ENCODE measurements at regions not wholly inside any gene's neighbourhood (a gene's known extent, or its start where the extent isn't known, plus 50 kb on each side); places are given as distances from the start of the nearest gene placed in this dataset.

DNA sequence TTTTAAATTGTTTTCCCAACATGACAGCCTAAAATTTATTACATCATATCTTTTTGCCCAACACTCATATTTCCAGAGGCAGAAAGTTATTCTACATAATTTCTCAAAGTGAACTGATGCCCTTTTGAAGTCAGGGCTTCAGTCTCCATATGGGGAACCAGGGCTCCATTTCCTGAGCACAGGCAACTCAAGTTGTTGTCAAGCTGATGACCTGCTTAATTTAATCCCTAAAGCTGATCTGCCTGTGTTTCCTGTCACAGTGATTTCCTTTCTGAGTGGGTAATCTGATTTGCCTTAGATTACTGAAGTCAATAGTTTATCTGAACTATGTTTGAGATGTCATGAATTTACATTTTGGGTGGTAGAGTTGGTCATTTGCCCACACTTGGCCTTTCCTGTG, 932.1 kb upstream of the MANEA start:
- no peak for DNase-seq (ENCODE audit: low read depth, low spot score)
- H3K4me3 ChIP-seq (ENCODE audit: low read length), result no peak overlapping the region
- H3K4me1 ChIP-seq (ENCODE audit: control insufficient read depth, insufficient read depth, low read length), result no peaks in the 10 kb centered on the region
- no peak overlapping the region for H3K27ac ChIP-seq (ENCODE audit: low read length)
- no peaks in the 10 kb centered on the region for H3K9me3 ChIP-seq (ENCODE audit: control insufficient read depth, insufficient read depth, low read length)
- H3K27me3 ChIP-seq (ENCODE audit: control insufficient read depth, insufficient read depth, low read length), result no peaks in the 10 kb centered on the region
- no peaks in the 10 kb centered on the region for H3K36me3 ChIP-seq (ENCODE audit: control insufficient read depth, insufficient read depth, low read length)

DNA sequence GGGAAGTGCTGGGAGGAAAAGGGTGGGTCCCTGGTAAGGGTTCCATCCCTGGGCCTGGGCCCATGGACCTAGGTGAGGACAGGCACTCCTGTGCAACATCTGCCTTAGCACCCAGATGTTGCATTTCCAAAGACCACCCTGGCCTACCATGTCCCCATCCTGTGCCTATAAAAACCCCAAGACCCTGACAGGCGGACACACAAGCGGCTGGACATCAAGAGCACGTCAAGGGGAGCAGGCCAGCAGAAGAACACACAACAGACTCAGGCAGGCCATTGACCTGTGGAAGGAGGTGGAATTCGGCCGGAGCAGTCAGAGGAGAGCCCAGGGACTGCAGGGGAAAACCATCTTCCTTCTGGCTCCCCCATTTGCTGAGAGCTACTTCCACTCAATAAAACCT, 937.8 kb upstream of the MANEA start:
- DNase-seq (ENCODE audit: low read depth, low spot score), result no peak
- H3K27ac ChIP-seq (ENCODE audit: low read length), result no peak overlapping the region
- H3K36me3 ChIP-seq (ENCODE audit: control insufficient read depth, insufficient read depth, low read length), result no peaks in the 10 kb centered on the region
- H3K27me3 ChIP-seq (ENCODE audit: control insufficient read depth, insufficient read depth, low read length), result no peaks in the 10 kb centered on the region
- no peaks in the 10 kb centered on the region for H3K4me1 ChIP-seq (ENCODE audit: control insufficient read depth, insufficient read depth, low read length)
- H3K4me3 ChIP-seq (ENCODE audit: low read length), result no peak overlapping the region
- no CpG with 5 or more reads among the region's 5 CpGs for WGBS (ENCODE audit: insufficient coverage, insufficient read length)
- no peaks in the 10 kb centered on the region for H3K9me3 ChIP-seq (ENCODE audit: control insufficient read depth, insufficient read depth, low read length)

DNA sequence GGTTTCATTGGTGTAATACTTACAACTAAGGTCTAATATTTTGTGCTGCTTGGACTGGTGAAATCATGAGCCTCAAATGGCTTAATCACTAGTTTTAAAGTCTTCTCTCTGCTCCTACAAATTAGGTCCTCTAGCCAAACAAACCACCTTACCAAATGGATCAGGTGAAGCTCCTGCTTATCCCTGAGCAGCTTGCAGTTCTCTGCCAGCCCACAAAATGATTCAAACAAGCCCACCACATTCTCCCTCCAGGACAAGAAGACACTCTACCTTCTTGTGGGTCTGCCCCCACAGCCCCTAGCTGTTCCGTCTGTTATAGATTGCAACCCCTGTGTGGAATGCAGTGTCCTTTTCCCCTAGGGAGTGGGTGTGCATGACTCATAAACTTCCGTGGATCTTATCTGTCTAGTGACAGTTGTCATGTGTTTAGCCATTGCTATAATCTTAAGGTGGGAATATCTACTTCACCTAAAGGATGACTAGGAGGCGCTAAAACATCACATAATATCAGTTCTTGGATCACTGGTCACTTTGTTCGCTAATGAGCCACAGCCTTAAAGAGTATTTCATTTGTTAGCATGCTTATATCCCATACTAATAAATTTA, 940.5 kb upstream of the MANEA start:
- Histone ChIP-seq H3K4me1 (ENCODE audit: control insufficient read depth, insufficient read depth, low read length) (no peaks in the 10 kb centered on the region), H3K36me3 (ENCODE audit: control insufficient read depth, insufficient read depth, low read length) (no peaks in the 10 kb centered on the region), H3K9me3 (ENCODE audit: control insufficient read depth, insufficient read depth, low read length) (no peaks in the 10 kb centered on the region), H3K4me3 (ENCODE audit: low read length) (no peak overlapping the region), H3K27ac (ENCODE audit: low read length) (no peak overlapping the region), H3K27me3 (ENCODE audit: control insufficient read depth, insufficient read depth, low read length) (no peaks in the 10 kb centered on the region)
- no CpG with 5 or more reads among the region's 4 CpGs for WGBS (ENCODE audit: insufficient coverage, insufficient read length)
- DNase-seq (ENCODE audit: low read depth, low spot score), result no peak

DNA sequence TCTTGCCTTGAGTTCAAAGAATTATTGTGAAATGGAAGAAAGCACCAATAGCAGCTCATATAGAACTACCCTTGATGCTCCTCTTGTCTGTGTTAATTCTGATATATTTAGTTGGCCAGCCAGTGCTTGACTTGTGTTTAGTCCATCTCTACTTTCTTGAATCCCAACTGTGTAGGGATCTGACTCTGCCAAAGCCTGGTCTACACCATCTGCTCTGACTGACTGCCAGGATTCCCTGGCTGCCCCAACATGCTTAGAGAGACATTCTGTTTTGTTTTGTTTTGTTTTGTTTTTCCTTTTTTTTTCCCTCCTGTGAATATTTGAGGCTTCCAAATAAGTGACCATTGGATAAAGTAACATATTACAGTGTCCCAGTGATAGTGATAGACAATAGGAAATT, 953.7 kb upstream of the MANEA start:
- Histone ChIP-seq H3K36me3 (ENCODE audit: control insufficient read depth, insufficient read depth, low read length) (no peaks in the 10 kb centered on the region), H3K4me1 (ENCODE audit: control insufficient read depth, insufficient read depth, low read length) (no peaks in the 10 kb centered on the region), H3K4me3 (ENCODE audit: low read length) (no peak overlapping the region), H3K27me3 (ENCODE audit: control insufficient read depth, insufficient read depth, low read length) (no peaks in the 10 kb centered on the region), H3K27ac (ENCODE audit: low read length) (no peak overlapping the region), H3K9me3 (ENCODE audit: control insufficient read depth, insufficient read depth, low read length) (no peaks in the 10 kb centered on the region)
- no peak for DNase-seq (ENCODE audit: low read depth, low spot score)

DNA sequence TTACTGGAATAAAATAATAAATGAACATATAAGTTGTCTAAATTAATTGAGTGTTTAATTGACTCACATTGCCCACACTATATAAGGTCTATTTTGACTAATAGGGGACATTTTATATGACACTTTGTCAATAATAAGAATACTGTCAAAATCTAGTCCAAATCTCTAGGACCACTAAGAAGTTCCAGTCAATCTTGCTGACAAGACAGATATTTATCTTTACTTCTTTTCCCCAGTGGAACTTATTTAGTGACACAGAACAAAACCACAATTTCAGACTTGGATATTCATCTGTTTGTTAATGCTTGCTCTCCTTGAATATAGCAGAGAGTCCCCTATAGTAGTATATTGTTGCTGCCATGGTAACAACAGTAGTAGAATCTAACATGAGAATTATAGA, 954.6 kb upstream of the MANEA start:
- Histone ChIP-seq H3K4me3 (ENCODE audit: low read length) (no peak overlapping the region), H3K27ac (ENCODE audit: low read length) (no peak overlapping the region), H3K9me3 (ENCODE audit: control insufficient read depth, insufficient read depth, low read length) (no peaks in the 10 kb centered on the region), H3K4me1 (ENCODE audit: control insufficient read depth, insufficient read depth, low read length) (no peaks in the 10 kb centered on the region), H3K27me3 (ENCODE audit: control insufficient read depth, insufficient read depth, low read length) (no peaks in the 10 kb centered on the region), H3K36me3 (ENCODE audit: control insufficient read depth, insufficient read depth, low read length) (no peaks in the 10 kb centered on the region)
- no peak for DNase-seq (ENCODE audit: low read depth, low spot score)

DNA sequence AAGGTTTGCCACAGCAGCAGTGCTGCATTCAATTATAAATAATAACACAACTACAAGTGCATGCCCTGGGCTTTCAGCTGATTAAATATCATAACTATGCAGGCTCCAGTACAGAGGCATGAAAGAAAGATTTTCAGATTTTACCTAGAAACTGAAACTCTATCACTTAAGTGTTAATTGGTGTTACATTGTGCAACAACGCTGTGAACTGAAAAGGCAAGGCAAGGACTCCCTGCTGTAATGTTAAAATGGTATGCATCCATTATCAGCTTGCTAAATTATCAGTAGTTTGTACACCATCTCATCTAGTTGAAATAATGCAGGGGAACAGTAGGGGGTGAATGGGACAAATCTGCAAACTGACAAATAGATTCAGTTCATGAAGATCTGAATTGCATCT, 976.7 kb upstream of the MANEA start:
- Histone ChIP-seq H3K4me1 (ENCODE audit: control insufficient read depth, insufficient read depth, low read length) (no peaks in the 10 kb centered on the region), H3K36me3 (ENCODE audit: control insufficient read depth, insufficient read depth, low read length) (no peaks in the 10 kb centered on the region), H3K27me3 (ENCODE audit: control insufficient read depth, insufficient read depth, low read length) (no peaks in the 10 kb centered on the region), H3K27ac (ENCODE audit: low read length) (no peak overlapping the region), H3K4me3 (ENCODE audit: low read length) (no peak overlapping the region), H3K9me3 (ENCODE audit: control insufficient read depth, insufficient read depth, low read length) (no peaks in the 10 kb centered on the region)
- WGBS (ENCODE audit: insufficient coverage, insufficient read length), result no CpG with 5 or more reads among the region's 1 CpG
- DNase-seq (ENCODE audit: low read depth, low spot score), result no peak

DNA sequence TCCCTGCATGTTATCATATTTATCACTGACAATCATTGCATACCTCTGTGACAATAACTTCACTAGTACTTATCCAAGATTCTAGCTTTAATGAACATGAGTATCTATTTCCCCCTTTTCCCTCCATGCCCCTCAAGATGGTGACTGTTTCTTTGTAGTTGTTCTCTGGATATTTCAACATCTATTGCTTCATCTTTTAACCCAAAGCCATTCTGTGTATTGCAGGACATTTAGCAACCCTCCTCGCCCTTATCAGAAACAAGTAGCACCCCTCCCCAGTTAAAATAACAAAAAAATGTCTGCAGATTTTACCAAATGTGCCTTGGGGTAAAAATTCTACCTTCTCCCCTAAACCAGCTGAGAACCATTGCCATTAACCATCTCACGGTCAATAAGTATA, 979.8 kb upstream of the MANEA start:
- WGBS (ENCODE audit: insufficient coverage, insufficient read length), result no CpG with 5 or more reads among the region's 2 CpGs
- Histone ChIP-seq H3K9me3 (ENCODE audit: control insufficient read depth, insufficient read depth, low read length) (no peaks in the 10 kb centered on the region), H3K27me3 (ENCODE audit: control insufficient read depth, insufficient read depth, low read length) (no peaks in the 10 kb centered on the region), H3K36me3 (ENCODE audit: control insufficient read depth, insufficient read depth, low read length) (no peaks in the 10 kb centered on the region), H3K4me1 (ENCODE audit: control insufficient read depth, insufficient read depth, low read length) (no peaks in the 10 kb centered on the region), H3K4me3 (ENCODE audit: low read length) (no peak overlapping the region), H3K27ac (ENCODE audit: low read length) (no peak overlapping the region)
- DNase-seq (ENCODE audit: low read depth, low spot score), result no peak

DNA sequence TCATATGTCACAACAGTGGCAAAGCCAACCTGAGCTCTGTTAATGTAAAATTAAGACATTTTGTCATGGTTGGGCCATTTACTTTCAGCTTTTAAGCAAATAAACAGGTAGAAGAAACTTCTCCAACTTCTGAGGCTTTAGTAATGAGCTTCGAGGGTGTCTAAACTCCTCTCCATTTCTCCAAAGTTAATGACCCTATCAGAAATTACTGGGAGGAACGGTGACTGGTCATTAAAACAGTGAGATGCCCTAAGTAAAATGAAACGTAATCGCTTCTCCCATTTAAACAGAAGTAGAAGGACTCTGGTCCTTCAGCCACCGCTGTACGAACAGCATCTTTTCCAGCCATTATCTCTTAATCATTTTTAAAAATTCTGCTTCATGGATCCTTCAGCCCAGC, 986.9 kb upstream of the MANEA start:
- no peak for DNase-seq (ENCODE audit: low read depth, low spot score)
- WGBS (ENCODE audit: insufficient coverage, insufficient read length), result no CpG with 5 or more reads among the region's 6 CpGs

DNA sequence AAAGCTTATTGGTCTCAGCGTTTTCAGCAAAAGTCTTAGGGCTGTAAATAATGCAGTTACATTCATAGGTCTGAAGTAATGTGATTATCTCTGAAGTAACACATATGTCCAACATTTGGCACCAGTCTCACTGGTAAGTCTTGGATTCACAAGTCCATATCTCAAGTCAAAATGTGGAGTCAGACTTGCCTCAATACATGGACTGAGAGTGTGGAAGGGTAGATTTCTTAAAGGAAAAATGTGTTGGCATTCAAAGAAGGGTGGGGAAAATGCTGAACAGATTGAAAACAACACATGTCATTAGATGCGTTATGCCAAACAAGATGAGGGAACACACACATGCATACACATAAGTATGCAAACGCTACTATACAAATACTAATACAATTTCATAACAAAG, 989.0 kb upstream of the MANEA start:
- DNase-seq (ENCODE audit: low read depth, low spot score), result no peak
- WGBS (ENCODE audit: insufficient coverage, insufficient read length), result no CpG with 5 or more reads among the region's 3 CpGs
- no peak overlapping the region for H3K4me3 ChIP-seq (ENCODE audit: low read length)
- no peaks in the 10 kb centered on the region for H3K9me3 ChIP-seq (ENCODE audit: control insufficient read depth, insufficient read depth, low read length)
- no peaks in the 10 kb centered on the region for H3K27me3 ChIP-seq (ENCODE audit: control insufficient read depth, insufficient read depth, low read length)
- H3K4me1 ChIP-seq (ENCODE audit: control insufficient read depth, insufficient read depth, low read length), result no peaks in the 10 kb centered on the region
- H3K27ac ChIP-seq (ENCODE audit: low read length), result no peak overlapping the region
- no peaks in the 10 kb centered on the region for H3K36me3 ChIP-seq (ENCODE audit: control insufficient read depth, insufficient read depth, low read length)

More for the DNA sequence above, 986.9 kb upstream of the MANEA start:
- H3K4me3 ChIP-seq (ENCODE audit: low read length), result no peak overlapping the region
- H3K9me3 ChIP-seq (ENCODE audit: control insufficient read depth, insufficient read depth, low read length), result no peaks in the 10 kb centered on the region
- no peaks in the 10 kb centered on the region for H3K27me3 ChIP-seq (ENCODE audit: control insufficient read depth, insufficient read depth, low read length)
- H3K4me1 ChIP-seq (ENCODE audit: control insufficient read depth, insufficient read depth, low read length), result no peaks in the 10 kb centered on the region
- H3K36me3 ChIP-seq (ENCODE audit: control insufficient read depth, insufficient read depth, low read length), result no peaks in the 10 kb centered on the region
- no peak overlapping the region for H3K27ac ChIP-seq (ENCODE audit: low read length)

DNA sequence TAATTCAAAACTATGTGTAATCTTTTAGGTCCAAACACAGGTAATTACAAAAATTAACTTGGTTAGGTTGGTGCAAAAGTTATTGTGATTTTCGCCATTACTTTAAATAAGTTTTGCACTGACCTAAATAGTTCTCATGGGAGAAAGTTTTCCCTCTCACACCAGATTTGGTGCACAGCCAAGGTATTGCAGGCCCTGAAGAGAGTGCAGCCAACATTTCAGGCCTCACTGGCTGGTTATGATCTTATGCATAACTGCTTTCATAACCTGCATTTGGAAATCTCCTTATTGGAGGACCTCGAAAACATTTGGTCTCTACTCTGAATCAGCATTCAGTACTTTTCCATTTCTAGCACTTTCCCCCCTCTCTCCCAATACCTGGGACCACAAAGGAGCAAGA, 993.1 kb upstream of the MANEA start:
- Histone ChIP-seq H3K27me3 (ENCODE audit: control insufficient read depth, insufficient read depth, low read length) (no peaks in the 10 kb centered on the region), H3K27ac (ENCODE audit: low read length) (no peak overlapping the region), H3K9me3 (ENCODE audit: control insufficient read depth, insufficient read depth, low read length) (no peaks in the 10 kb centered on the region), H3K4me1 (ENCODE audit: control insufficient read depth, insufficient read depth, low read length) (no peaks in the 10 kb centered on the region), H3K4me3 (ENCODE audit: low read length) (no peak overlapping the region), H3K36me3 (ENCODE audit: control insufficient read depth, insufficient read depth, low read length) (no peaks in the 10 kb centered on the region)
- DNase-seq (ENCODE audit: low read depth, low spot score), result no peak
- WGBS (ENCODE audit: insufficient coverage, insufficient read length), result no CpG with 5 or more reads among the region's 2 CpGs

DNA sequence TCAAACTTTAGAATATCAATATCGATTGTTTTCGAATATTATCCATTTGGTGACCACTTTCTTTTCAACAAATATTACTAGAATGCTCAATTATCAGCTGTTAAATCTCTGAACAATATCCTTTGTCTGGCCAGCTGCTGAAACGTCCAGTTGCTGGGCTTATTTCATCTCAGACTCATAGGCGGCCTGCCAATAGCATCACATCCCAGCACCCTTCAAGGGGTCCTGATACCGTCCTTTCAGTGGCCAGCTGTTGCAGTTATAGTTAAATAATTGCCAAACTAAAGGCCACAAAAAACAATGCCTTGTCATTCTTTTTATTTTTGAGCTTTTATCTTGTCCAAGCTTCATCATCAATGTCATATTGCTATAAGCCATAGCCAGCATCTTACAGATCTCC, 1006.8 kb upstream of the MANEA start:
- no peaks in the 10 kb centered on the region for H3K27me3 ChIP-seq (ENCODE audit: control insufficient read depth, insufficient read depth, low read length)
- H3K36me3 ChIP-seq (ENCODE audit: control insufficient read depth, insufficient read depth, low read length), result no peaks in the 10 kb centered on the region
- no peaks in the 10 kb centered on the region for H3K9me3 ChIP-seq (ENCODE audit: control insufficient read depth, insufficient read depth, low read length)
- H3K4me1 ChIP-seq (ENCODE audit: control insufficient read depth, insufficient read depth, low read length), result no peaks in the 10 kb centered on the region
- H3K4me3 ChIP-seq (ENCODE audit: low read length), result no peak overlapping the region
- no peak overlapping the region for H3K27ac ChIP-seq (ENCODE audit: low read length)
- no peak for DNase-seq (ENCODE audit: low read depth, low spot score)
- 100% methylated on average over 2 of the region's 5 CpGs for WGBS (ENCODE audit: insufficient coverage, insufficient read length)
